ENCODE measurements at regions not wholly inside any gene's neighbourhood (a gene's known extent, or its start where the extent isn't known, plus 50 kb on each side); places are given as distances from the start of the nearest gene placed in this dataset.

GRCh38 chr3:152516216-152516615, 247.5 kb downstream of the MBNL1 start:
- no peak overlapping the region for H3K4me3 ChIP-seq
- WGBS, 2 donors = 89 to 94% methylated on average over 3 of the region's 3 CpGs
- H3K36me3 ChIP-seq = no peaks in the 10 kb centered on the region
- peaks cover 0 to 8% (median 0%) of the 10 kb centered on the region in 3 donors for H3K4me1 ChIP-seq
- no peaks in the 10 kb centered on the region for H3K9me3 ChIP-seq
- no peak for FAIRE-seq
- H3K27me3 ChIP-seq = no peaks in the 10 kb centered on the region
- DNase-seq = no peak
- ATAC-seq = no peak
- H3K27ac ChIP-seq = no peak overlapping the region
- no peak for TF ChIP-seq CTCF (IDR thresholded peaks at IDR 0.05)
- intact Hi-C loops (cut with DNase I) = no loop called here

- FAIRE-seq (no peak), ATAC-seq (no peak), DNase-seq (no peak)
- no peak overlapping the region for H3K27ac ChIP-seq
- no peak overlapping the region for H3K4me3 ChIP-seq
- no peaks in the 10 kb centered on the region for H3K27me3 ChIP-seq
- H3K9me3 ChIP-seq = no peaks in the 10 kb centered on the region
- no peaks in the 10 kb centered on the region for H3K36me3 ChIP-seq
- H3K4me1 ChIP-seq = peaks cover 0 to 8% (median 0%) of the 10 kb centered on the region in 3 donors
- whole genome bisulfite sequencing, 2 donors = 70 to 89% methylated on average over 2 of the region's 2 CpGs
- no peak for TF ChIP-seq CTCF (IDR thresholded peaks at IDR 0.05)
- intact Hi-C loops (cut with DNase I) = no loop called here
Observed at GRCh38 chr3:152517502-152517901, 248.8 kb downstream of the MBNL1 start.

- DNase-seq (no peak), ATAC-seq (no peak), FAIRE-seq (no peak)
- peaks cover 0 to 8% (median 0%) of the 10 kb centered on the region in 3 donors for H3K4me1 ChIP-seq
- no peak for TF ChIP-seq CTCF (IDR thresholded peaks at IDR 0.05)
- H3K27me3 ChIP-seq = no peaks in the 10 kb centered on the region
- 87 to 97% methylated on average over 2 of the region's 2 CpGs for WGBS, 2 donors
- no peak overlapping the region for H3K27ac ChIP-seq
- H3K9me3 ChIP-seq = no peaks in the 10 kb centered on the region
- no peak overlapping the region for H3K4me3 ChIP-seq
- H3K36me3 ChIP-seq = no peaks in the 10 kb centered on the region
- intact Hi-C loops (cut with DNase I) = no loop called here
Observed at GRCh38 chr3:152518346-152518745, 249.6 kb downstream of the MBNL1 start.

GRCh38 chr3:152519376-152519775, 250.6 kb downstream of the MBNL1 start:
- no peak for DNase-seq
- no peak overlapping the region for H3K4me3 ChIP-seq
- H3K27me3 ChIP-seq = no peaks in the 10 kb centered on the region
- intact Hi-C loops (cut with DNase I) = no loop called here
- ATAC-seq = no peak
- H3K27ac ChIP-seq = no peak overlapping the region
- H3K36me3 ChIP-seq = no peaks in the 10 kb centered on the region
- H3K9me3 ChIP-seq = no peaks in the 10 kb centered on the region
- TF ChIP-seq CTCF (IDR thresholded peaks at IDR 0.05) = no peak
- peaks cover 0 to 8% (median 0%) of the 10 kb centered on the region in 3 donors for H3K4me1 ChIP-seq
- FAIRE-seq = no peak

- ATAC-seq (no peak), DNase-seq (no peak), FAIRE-seq (no peak)
- Histone ChIP-seq H3K36me3 (no peaks in the 10 kb centered on the region), H3K27ac (no peak overlapping the region), H3K4me3 (no peak overlapping the region), H3K4me1 (peaks cover 0 to 8% (median 4%) of the 10 kb centered on the region in 3 donors), H3K9me3 (peaks cover 0 to 3% (median 0%) of the 10 kb centered on the region in 4 donors), H3K27me3 (no peaks in the 10 kb centered on the region)
- intact Hi-C loops (cut with DNase I) = no loop called here
- 96% methylated on average over 1 of the region's 1 CpG for WGBS, 2 donors
- no peak for TF ChIP-seq CTCF (IDR thresholded peaks at IDR 0.05)
Observed at GRCh38 chr3:152522036-152522435, 253.3 kb downstream of the MBNL1 start.
